ENCODE measurements at regions not wholly inside any gene's neighbourhood (a gene's known extent, or its start where the extent isn't known, plus 50 kb on each side); places are given as distances from the start of the nearest gene placed in this dataset.

DNA sequence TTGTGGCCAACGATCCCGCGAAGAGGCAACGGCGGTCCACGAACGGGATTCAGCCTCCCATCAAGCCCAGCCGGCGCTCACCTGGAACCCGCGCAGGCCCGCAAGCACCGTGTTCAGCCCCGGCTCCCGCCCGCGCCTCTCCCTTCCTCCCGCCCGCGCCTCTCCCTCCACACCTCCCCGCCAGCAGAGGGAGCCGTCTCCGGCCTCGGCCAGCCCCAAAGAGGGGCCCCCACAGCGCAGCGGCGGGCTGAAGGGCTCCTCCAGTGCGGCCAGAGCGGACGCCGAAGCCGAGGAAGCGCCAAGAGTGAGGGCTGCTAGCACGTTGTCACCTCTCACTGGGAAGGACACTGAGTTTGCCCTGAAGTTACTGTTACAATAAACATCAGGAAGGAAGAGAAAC lies 55.3 kb upstream of the LAPTM4A start:
- no peak overlapping the region for H3K27ac ChIP-seq (ENCODE audit: low read length)
- H2AFZ ChIP-seq (ENCODE audit: low read depth, low read length), result no peak overlapping the region

DNA sequence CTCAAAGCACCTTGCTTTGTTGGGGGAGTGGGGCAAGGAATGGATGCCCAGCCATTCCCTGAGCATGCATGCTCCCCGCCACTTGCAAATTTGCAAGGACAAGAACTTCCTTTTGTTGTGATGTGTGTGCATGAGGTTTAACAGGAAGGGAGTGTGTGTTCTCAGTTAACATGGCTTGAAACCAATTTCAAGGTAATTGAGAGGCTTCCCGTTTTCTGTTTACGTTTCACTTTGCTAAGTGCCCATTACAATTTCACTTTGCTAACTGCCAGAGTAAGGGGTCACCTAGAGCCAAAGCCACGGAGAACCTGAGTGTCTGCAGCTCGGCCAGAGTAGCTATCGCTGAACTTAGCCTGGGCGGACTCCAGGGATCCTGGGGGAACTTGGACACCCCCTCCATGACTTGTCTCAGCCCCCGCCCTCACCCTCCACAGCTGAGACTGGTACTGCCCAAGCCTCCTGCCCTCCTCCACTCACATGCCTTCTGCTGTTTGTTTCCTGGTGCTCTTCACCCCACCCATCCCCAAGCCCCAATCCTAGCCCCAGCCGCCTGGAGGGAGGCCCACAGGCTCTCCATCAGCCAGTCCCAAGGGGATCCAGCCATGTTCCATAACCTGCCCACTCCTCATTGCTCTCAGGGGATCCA lies 53.6 kb upstream of the LAPTM4A start:
- Histone ChIP-seq H3K27ac (ENCODE audit: low read length) (no peak overlapping the region), H3K9me3 (ENCODE audit: insufficient read depth, low read length, severe bottlenecking) (peaks cover 6% of the 10 kb centered on the region), H2AFZ (ENCODE audit: low read depth, low read length) (no peak overlapping the region), H3K4me3 (ENCODE audit: low read depth in 1 of 2, low read length in 2 of 2) (no peak overlapping the region), H3K9ac (ENCODE audit: low read depth, low read length) (no peak overlapping the region), H3K4me2 (ENCODE audit: insufficient read depth, low read length) (no peak overlapping the region), H3K27me3 (ENCODE audit: insufficient read depth, low read length, poor library complexity) (no peaks in the 10 kb centered on the region), H4K20me1 (ENCODE audit: insufficient read depth, low read length) (no peaks in the 10 kb centered on the region), H3K79me2 (ENCODE audit: insufficient read depth, low read length) (no peaks in the 10 kb centered on the region), H3K4me1 (ENCODE audit: insufficient read depth, low read length) (no peaks in the 10 kb centered on the region), H3K36me3 (ENCODE audit: insufficient read depth, low read length) (no peaks in the 10 kb centered on the region)
- no peak for TF ChIP-seq EZH2 (IDR thresholded peaks at IDR 0.05; ENCODE audit: borderline replicate concordance, low read depth, low read length, severe bottlenecking)
- TF ChIP-seq, protein P1, sequence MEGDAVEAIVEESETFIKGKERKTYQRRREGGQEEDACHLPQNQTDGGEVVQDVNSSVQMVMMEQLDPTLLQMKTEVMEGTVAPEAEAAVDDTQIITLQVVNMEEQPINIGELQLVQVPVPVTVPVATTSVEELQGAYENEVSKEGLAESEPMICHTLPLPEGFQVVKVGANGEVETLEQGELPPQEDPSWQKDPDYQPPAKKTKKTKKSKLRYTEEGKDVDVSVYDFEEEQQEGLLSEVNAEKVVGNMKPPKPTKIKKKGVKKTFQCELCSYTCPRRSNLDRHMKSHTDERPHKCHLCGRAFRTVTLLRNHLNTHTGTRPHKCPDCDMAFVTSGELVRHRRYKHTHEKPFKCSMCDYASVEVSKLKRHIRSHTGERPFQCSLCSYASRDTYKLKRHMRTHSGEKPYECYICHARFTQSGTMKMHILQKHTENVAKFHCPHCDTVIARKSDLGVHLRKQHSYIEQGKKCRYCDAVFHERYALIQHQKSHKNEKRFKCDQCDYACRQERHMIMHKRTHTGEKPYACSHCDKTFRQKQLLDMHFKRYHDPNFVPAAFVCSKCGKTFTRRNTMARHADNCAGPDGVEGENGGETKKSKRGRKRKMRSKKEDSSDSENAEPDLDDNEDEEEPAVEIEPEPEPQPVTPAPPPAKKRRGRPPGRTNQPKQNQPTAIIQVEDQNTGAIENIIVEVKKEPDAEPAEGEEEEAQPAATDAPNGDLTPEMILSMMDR (IDR thresholded peaks at IDR 0.05; ENCODE audit: borderline replicate concordance, extremely low read depth, low read length, poor library complexity, severe bottlenecking), result no peak
- DNase-seq (no peak), ATAC-seq (ENCODE audit: insufficient read depth, low read depth) (no peak)

More for the DNA sequence above, 55.3 kb upstream of the LAPTM4A start:
- no peak overlapping the region for H3K4me3 ChIP-seq (ENCODE audit: low read depth in 1 of 2, low read length in 2 of 2)
- no peaks in the 10 kb centered on the region for H3K79me2 ChIP-seq (ENCODE audit: insufficient read depth, low read length)
- DNase-seq (no peak), ATAC-seq (ENCODE audit: insufficient read depth, low read depth) (no peak)
- H3K36me3 ChIP-seq (ENCODE audit: insufficient read depth, low read length), result no peaks in the 10 kb centered on the region
- no peaks in the 10 kb centered on the region for H3K27me3 ChIP-seq (ENCODE audit: insufficient read depth, low read length, poor library complexity)
- H3K4me2 ChIP-seq (ENCODE audit: insufficient read depth, low read length), result no peak overlapping the region
- no peak overlapping the region for H3K9ac ChIP-seq (ENCODE audit: low read depth, low read length)
- H4K20me1 ChIP-seq (ENCODE audit: insufficient read depth, low read length), result no peaks in the 10 kb centered on the region
- H3K9me3 ChIP-seq (ENCODE audit: insufficient read depth, low read length, severe bottlenecking), result peaks cover 6% of the 10 kb centered on the region
- TF ChIP-seq, protein P1 (IDR thresholded peaks at IDR 0.05; ENCODE audit: borderline replicate concordance, extremely low read depth, low read length, poor library complexity, severe bottlenecking), result no peak
- TF ChIP-seq EZH2 (IDR thresholded peaks at IDR 0.05; ENCODE audit: borderline replicate concordance, low read depth, low read length, severe bottlenecking), result no peak
- H3K4me1 ChIP-seq (ENCODE audit: insufficient read depth, low read length), result no peaks in the 10 kb centered on the region

DNA sequence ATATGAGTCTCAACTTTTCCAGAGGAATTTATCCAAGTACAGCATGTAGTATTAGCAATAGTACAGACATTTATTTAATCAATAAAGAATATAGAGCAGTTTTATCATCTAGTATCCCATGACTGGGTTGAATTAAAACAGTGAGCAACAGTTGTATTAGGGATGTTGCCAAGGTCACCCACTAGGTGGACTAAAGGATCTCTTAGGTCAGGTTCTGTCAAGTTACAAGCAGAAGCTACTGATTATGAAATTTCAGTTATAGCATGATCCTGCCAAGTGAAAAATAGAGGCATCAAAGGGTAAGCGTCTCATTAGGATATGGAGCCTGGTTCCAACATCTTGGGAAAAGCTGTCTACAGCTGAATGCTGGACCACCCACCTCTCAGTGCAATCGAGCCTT lies 52.1 kb upstream of the LAPTM4A start:
- H3K27me3 ChIP-seq (ENCODE audit: insufficient read depth, low read length, poor library complexity), result no peaks in the 10 kb centered on the region
- peaks cover 6% of the 10 kb centered on the region for H3K9me3 ChIP-seq (ENCODE audit: insufficient read depth, low read length, severe bottlenecking)
- H3K36me3 ChIP-seq (ENCODE audit: insufficient read depth, low read length), result no peaks in the 10 kb centered on the region
- ATAC-seq (ENCODE audit: insufficient read depth, low read depth) (no peak), DNase-seq (no peak)
- no peaks in the 10 kb centered on the region for H3K79me2 ChIP-seq (ENCODE audit: insufficient read depth, low read length)
- H2AFZ ChIP-seq (ENCODE audit: low read depth, low read length), result no peak overlapping the region
- no peak overlapping the region for H3K27ac ChIP-seq (ENCODE audit: low read length)
- no peak overlapping the region for H3K4me2 ChIP-seq (ENCODE audit: insufficient read depth, low read length)
- no peaks in the 10 kb centered on the region for H4K20me1 ChIP-seq (ENCODE audit: insufficient read depth, low read length)
- no peak overlapping the region for H3K4me3 ChIP-seq (ENCODE audit: low read depth in 1 of 2, low read length in 2 of 2)
- H3K9ac ChIP-seq (ENCODE audit: low read depth, low read length), result no peak overlapping the region
- H3K4me1 ChIP-seq (ENCODE audit: insufficient read depth, low read length), result no peaks in the 10 kb centered on the region
- no peak for TF ChIP-seq EZH2 (IDR thresholded peaks at IDR 0.05; ENCODE audit: borderline replicate concordance, low read depth, low read length, severe bottlenecking)
- TF ChIP-seq, protein P1 (IDR thresholded peaks at IDR 0.05; ENCODE audit: borderline replicate concordance, extremely low read depth, low read length, poor library complexity, severe bottlenecking), result no peak
